ENCODE measurements at regions not wholly inside any gene's neighbourhood (a gene's known extent, or its start where the extent isn't known, plus 50 kb on each side); places are given as distances from the start of the nearest gene placed in this dataset.

DNA sequence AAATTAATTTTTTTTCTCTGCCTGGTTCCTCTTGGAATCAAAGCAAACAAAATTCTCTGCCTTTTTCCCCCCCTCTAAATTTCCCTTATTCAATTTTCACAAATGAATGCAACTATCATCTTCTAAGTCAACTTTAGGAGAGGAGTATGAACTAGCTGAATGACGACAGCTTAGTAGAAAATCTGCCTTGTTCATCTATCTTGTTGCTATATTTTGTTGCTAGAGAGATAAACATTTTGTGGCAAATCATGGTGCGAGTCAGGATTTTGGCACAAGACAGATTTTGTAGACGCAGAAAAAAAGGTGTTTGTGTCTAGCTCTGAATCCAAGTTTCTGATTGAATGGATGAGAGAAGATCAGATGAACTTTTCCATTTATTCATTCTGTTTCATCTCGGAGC, 81.0 kb upstream of the FZD8 start:
- in situ Hi-C loops (cut with MboI) = no loop called here
- POLR2A ChIA-PET = no interaction called here

More for the DNA sequence above, 81.0 kb upstream of the FZD8 start:
- no peak for ATAC-seq
- no peak overlapping the region for H3K4me2 ChIP-seq (ENCODE audit: control insufficient read depth, insufficient read depth)
- H3K9me3 ChIP-seq (replicated peaks; ENCODE audit: control insufficient read depth, insufficient read depth, low read length) = no peaks in the 10 kb centered on the region
- no TSS peak for BruUV-seq (replicated peaks)
- FAIRE-seq = no peak
- DNase-seq (ENCODE audit: low read depth, low spot score) = no peak
- RAD21 ChIA-PET (ENCODE audit: unreplicated experiment) = no interaction called here
- no peaks in the 10 kb centered on the region for H3K27me3 ChIP-seq (replicated peaks in 1 of 2; ENCODE audit: control insufficient read depth in 2 of 2, insufficient read depth in 2 of 2, low read length in 1 of 2)
- no peaks in the 10 kb centered on the region for H3K36me3 ChIP-seq (ENCODE audit: control insufficient read depth in 2 of 2, insufficient read depth in 2 of 2, low read length in 1 of 2)
- H3K9ac ChIP-seq (ENCODE audit: control insufficient read depth, insufficient read depth, low read length) = no peak overlapping the region
- CTCF ChIA-PET = no interaction called here
- TF ChIP-seq RCOR1 (conservative IDR thresholded peaks at IDR 0.05; ENCODE audit: low read depth, low read length) = no peak
- no peak for TF ChIP-seq REST (IDR thresholded peaks at IDR 0.05; ENCODE audit: low read depth, low read length)
- no peak for TF ChIP-seq SMARCA5 (IDR thresholded peaks at IDR 0.05)
- no peak for TF ChIP-seq SIX5 (IDR thresholded peaks at IDR 0.05; ENCODE audit: low read depth, low read length, severe bottlenecking)
- TF ChIP-seq BRCA1 (IDR thresholded peaks at IDR 0.05; ENCODE audit: low read depth, low read length) = no peak
- no peak for TF ChIP-seq TCF12 (IDR thresholded peaks at IDR 0.05; ENCODE audit: low read depth, low read length)
- no peak for TF ChIP-seq ESRRA (IDR thresholded peaks at IDR 0.05; ENCODE audit: low read length)
- TF ChIP-seq SMC3 (IDR thresholded peaks at IDR 0.05; ENCODE audit: borderline replicate concordance, low read length) = no peak
- no peak for TF ChIP-seq TBL1XR1 (IDR thresholded peaks at IDR 0.05; ENCODE audit: low read depth, low read length)
- TF ChIP-seq STAT1 (conservative IDR thresholded peaks at IDR 0.05) = no peak
- TF ChIP-seq ZNF207 (IDR thresholded peaks at IDR 0.05; ENCODE audit: borderline replicate concordance) = no peak
- no peak for TF ChIP-seq GABPA (IDR thresholded peaks at IDR 0.05; ENCODE audit: low read depth)
- TF ChIP-seq YBX1 (IDR thresholded peaks at IDR 0.05) = no peak
- no peak for TF ChIP-seq NR2F1 (conservative IDR thresholded peaks at IDR 0.05)
- TF ChIP-seq, protein P1, sequence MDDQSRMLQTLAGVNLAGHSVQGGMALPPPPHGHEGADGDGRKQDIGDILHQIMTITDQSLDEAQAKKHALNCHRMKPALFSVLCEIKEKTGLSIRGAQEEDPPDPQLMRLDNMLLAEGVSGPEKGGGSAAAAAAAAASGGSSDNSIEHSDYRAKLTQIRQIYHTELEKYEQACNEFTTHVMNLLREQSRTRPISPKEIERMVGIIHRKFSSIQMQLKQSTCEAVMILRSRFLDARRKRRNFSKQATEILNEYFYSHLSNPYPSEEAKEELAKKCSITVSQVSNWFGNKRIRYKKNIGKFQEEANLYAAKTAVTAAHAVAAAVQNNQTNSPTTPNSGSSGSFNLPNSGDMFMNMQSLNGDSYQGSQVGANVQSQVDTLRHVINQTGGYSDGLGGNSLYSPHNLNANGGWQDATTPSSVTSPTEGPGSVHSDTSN (IDR thresholded peaks at IDR 0.05; ENCODE audit: insufficient replicate concordance, low read depth, low read length) = no peak
- no peak for TF ChIP-seq TCF7 (IDR thresholded peaks at IDR 0.05; ENCODE audit: borderline replicate concordance)
- TF ChIP-seq JUND (IDR thresholded peaks at IDR 0.05; ENCODE audit: low read depth, low read length) = no peak
- no peak for TF ChIP-seq CREM (IDR thresholded peaks at IDR 0.05; ENCODE audit: low read depth)
- TF ChIP-seq POU2F2 (IDR thresholded peaks at IDR 0.05; ENCODE audit: borderline replicate concordance, low read depth, low read length) = no peak
- H3K79me2 ChIP-seq (ENCODE audit: control insufficient read depth, insufficient read depth, low read length) = no peaks in the 10 kb centered on the region
- no peak overlapping the region for H3K4me3 ChIP-seq
- H4K20me1 ChIP-seq (ENCODE audit: control insufficient read depth, insufficient read depth) = no peaks in the 10 kb centered on the region
- H2AFZ ChIP-seq (ENCODE audit: control insufficient read depth, low read depth, low read length) = no peak overlapping the region
- no peaks in the 10 kb centered on the region for H3K4me1 ChIP-seq (ENCODE audit: control insufficient read depth, insufficient read depth, low read length)
- WGBS (ENCODE audit: insufficient coverage, insufficient replicate concordance, low lambda C conversion rate, missing lambda C conversion rate) = 31% methylated on average over 4 of the region's 4 CpGs
- intact Hi-C loops (cut with micrococcal nuclease; ENCODE audit: unreplicated experiment) = no loop called here
- SMC1A ChIA-PET (ENCODE audit: uncharacterized antibody, unreplicated experiment) = no interaction called here
- H3K27ac ChIP-seq (ENCODE audit: control insufficient read depth, insufficient read depth) = no peak overlapping the region
